Inflammatory macrophage treated with lipopolysaccharide for 4 hours (primary cell): ENCODE measurements at regions not wholly inside any gene's neighbourhood (a gene's known extent, or its start where the extent isn't known, plus 50 kb on each side); places are given as distances from the start of the nearest gene placed in this dataset.
"Not testable (repeated sequence)": the region's sequence is repeated elsewhere in the genome, so short reads cannot be mapped to it uniquely, and the experiment has no call there.

Source experiments
- DNase-seq: peaks from one replicate; pipeline ENCODE4 v3.0.0-alpha.2; 2020

DNA sequence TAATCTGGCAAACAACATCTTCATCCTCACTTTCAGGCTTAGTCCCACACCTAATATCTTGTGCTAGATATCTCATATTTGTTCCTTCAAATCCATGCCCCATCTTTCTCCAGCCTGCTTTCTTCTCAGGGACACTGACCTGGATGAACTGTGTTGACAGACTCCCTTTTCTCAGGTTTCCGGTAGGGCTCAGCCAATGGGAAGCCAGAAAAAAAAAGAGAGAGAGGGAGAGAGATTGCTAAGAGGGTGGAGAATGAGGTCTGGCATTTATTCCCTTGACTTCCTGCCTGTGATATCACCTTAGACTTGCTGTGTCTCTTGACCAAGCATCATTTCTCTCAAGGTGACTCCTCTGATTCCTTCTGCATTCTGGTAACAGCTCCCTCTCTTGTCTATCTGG is 145.6 kb upstream of the ABI3BP start:
- no peak for DNase-seq

DNA sequence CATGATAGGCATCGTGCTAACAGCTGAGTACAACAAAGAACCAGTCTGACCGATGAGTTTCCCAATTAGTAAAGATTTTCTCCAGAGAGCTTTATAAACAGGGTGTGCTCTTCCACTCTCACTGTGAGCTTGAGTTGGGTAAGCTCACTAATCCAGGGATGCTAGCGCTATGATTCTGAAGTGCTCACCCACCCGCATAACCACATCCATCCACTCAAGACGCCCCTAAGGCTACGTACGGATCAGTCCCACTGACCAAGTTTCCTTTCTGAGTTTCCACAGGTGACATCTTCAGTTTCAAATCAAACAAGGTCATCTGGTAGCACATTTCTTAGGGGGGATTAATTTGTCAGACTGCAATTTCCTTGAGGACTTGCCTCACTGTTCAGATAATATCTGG is 141.1 kb upstream of the ABI3BP start:
- no peak for DNase-seq

GRCh38 chr3:101133652-101134051 is 140.4 kb upstream of the ABI3BP start:
- DNase-seq = no peak

- not testable (repeated sequence) for DNase-seq
Measured at GRCh38 chr3:101133197-101133596, 140.0 kb upstream of the ABI3BP start.

DNA sequence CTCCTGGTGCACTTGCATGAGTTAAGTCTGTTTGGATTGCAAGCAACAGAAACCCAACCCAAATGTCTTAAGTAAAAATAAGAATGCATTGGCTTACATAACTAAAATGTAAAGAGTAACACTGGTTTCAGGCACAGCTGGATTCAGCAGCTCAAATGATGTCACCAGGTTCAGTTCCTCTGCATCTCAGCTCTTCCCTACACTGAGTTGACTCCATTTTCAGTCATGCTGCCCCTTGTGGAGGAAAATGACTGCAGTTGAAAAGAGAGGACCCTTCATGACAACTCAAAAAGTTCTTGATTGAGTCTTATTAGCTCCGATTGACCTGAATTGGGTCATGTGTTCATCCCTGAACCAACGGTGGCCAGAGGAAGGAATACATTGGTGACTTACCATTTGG is 138.5 kb upstream of the ABI3BP start:
- DNase-seq = no peak

GRCh38 chr3:101128786-101129185 is 135.6 kb upstream of the ABI3BP start:
- DNase-seq = no peak

- no peak for DNase-seq
Measured at GRCh38 chr3:101128001-101128400, 134.8 kb upstream of the ABI3BP start.

DNA sequence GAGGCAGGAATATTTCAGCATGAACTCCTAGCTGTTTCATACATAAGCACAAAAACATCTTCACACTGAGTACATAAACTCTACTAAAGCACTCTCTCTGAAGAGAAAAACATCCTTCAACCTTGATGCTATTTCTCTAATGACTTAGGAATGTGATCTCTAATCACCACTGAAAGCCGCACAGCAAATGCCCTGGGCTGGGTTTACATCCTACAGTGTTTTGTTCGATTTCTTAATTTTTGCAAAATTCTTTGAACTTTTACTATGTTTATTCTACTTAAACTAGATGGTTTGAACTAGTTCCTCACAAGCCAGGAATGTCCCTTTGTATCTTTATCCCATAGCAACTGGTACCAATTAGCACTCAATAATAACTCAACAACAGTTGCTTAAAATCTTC is 130.9 kb upstream of the ABI3BP start:
- DNase-seq = no peak

GRCh38 chr3:101123081-101123480 is 129.9 kb upstream of the ABI3BP start:
- no peak for DNase-seq

DNA sequence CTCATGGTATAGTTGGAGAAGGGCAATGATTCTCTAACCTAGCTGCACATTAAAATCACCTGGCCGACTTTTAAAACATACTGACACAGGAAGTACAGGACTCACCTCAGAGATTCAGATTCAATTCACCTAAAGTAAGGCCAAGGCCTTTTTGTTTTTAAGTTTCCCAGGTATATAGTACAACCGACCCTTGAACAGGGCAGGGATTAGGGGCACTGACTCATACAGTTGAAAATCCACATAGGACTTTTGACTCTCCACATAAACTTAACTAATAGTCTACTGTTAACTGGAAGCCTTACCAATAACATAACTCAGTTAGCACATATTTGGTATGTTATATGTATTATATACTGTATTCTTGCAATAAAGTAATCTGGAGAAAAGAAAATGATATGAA is 129.5 kb upstream of the ABI3BP start:
- no peak for DNase-seq

DNA sequence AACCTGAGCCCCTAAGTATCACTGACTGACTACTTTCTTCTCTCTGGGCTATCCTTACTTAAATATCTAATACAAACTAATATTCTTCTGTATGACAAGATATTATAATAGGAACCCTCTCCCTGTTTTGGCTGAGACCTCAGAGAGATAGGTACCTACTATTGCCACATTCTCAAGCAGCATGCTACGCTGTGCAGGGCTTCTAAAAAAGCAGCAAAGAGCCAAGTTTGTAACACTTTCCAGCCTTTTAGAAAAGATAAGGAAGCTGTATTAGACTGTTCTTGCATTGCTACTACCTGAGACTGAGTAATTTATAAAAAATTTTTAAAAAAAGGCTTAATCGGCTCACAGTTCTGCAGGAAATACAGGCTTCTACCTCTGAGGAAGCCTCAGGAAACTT is 126.8 kb upstream of the ABI3BP start:
- no peak for DNase-seq

DNA sequence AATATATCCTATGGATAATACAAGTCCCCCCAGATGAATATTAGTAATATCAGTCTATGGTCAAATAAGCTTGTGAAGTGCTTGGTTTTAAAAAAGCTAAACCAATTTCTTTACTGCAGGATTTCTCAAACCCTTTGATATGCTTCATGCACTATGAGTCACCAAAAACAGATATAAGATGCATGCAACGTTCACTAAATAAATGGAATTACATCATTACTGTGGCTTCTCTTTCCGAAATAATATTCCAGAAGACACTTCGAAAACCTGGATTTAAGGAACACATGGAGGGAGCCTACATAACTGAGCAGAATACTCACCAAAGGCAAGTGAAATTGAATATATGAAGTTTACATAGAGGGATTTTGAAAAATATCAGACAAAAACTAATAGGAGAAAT is 126.3 kb upstream of the ABI3BP start:
- DNase-seq = no peak

DNA sequence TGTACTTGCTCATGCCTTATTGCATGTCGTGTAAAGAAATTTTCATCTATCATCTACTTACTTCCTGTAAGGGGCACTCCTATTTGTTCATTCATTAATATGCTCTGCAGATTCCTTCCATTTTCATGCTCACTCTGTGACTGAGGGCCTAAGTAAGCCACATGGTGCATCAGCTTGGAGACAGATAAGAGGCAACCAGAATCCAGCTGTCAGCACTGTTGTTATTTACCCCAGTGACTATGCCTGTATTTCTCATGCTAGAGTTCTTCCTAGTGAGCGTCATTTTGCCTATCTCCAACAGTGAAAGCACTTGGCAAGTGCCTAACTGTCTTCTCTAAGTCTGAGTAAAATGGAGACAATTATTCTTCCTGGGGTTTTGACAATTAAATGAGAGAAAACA is 124.8 kb upstream of the ABI3BP start:
- no peak for DNase-seq

DNA sequence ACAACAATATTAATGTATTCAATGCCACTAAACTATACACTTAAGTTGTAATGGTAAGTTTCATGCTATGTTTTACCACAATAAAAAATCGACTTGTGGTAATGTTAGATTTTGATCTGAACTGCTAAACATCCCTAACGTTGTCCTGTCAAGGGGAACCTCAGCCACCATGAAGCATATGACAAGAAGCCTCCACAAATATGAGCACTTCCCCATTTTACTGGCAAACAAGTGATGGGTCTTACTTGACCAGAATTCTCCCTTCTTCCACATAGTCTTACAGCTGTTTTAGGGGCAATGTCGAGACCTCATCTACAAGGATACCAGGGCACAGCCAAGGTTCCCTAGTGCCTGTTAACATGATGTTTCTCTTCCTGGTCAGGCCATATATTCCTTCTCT is 124.2 kb upstream of the ABI3BP start:
- no peak for DNase-seq

GRCh38 chr3:101110295-101110694 is 117.1 kb upstream of the ABI3BP start:
- not testable (repeated sequence) for DNase-seq

GRCh38 chr3:101104321-101104720 is 111.1 kb upstream of the ABI3BP start:
- DNase-seq = no peak

GRCh38 chr3:101102678-101103296 is 109.6 kb upstream of the ABI3BP start:
- DNase-seq = no peak

DNA sequence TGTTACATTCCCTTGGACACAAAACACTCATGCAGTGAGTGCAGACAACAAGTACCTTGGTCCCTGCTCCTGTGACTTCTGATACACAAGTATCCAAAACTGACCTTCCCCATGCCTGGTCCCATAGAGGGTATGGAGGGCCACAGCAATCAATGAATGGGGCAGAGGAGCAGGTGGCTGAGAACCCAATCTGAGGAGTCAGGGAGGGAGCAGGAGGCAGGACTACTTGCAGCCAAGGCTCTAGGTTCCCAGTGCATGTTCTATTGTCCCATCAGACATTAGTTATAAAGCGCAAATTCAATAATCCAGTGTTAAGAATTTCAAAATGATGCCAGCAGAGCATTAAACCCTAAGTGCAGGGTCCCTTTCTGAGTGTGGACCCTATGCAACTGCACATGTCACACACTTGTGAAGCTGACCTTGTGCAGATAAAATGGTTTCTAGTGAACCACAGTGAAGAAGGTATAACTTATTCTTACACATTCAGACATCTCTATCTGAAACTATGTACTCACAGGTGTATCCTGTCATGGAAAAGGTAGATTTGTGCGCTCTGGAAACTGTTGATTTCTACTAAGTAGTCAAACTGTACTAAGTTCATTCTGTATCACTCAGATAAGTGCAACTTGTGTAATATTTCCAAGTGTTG is 107.3 kb upstream of the ABI3BP start:
- no peak for DNase-seq

GRCh38 chr3:101099791-101100190 is 106.6 kb upstream of the ABI3BP start:
- DNase-seq = no peak

DNA sequence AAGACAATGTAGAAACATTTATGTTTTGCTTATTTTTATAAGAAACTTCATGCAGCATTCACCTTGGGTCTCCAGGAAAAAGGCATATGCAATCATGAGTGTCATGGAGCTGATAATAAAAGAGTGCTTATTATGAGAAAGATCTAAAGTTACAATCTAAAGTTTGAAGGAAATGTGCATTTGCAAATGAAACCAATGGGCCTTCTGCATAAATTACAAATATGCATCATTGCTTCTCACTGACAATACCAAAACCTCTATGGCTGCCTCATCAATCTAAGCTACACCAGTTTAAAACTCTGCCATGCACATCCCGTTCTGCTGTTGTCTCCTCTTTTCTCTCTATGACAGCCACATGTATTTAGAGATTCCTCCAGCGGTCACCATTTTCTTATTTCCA is 103.2 kb upstream of the ABI3BP start:
- no peak for DNase-seq

DNA sequence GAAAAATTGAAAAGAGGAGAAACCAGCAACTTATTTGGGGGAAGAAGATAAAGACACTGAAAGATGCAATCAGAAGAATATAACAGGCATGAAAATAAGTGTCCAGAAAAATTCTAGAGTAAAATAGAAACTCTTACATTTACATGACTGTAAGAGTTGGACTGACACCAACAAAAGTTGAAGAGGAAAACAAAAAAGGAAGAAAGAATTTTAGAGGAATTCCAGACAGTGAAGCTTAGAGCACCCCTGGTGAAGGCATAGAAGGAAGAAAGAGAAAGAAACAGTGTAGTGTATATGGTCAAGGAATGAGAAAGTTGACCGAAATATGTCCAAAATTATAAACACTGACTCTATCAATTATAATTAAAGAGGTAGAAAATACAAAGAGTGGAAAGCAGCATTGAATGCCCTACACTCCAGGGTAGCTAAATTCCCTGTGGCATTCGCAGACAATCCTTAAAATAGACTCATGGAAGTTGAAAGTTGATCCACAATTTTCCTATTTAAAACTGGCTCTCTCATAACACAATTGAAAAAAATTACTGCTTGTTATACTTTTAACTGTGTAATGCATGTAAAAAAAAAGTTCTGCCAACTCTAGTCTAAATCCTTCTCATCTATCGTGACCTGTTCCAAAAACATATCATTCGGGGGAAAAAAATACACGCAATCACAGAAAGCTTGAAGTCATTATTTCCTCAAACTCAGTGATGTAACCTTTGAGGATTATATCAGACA is 102.6 kb upstream of the ABI3BP start:
- DNase-seq = no peak

DNA sequence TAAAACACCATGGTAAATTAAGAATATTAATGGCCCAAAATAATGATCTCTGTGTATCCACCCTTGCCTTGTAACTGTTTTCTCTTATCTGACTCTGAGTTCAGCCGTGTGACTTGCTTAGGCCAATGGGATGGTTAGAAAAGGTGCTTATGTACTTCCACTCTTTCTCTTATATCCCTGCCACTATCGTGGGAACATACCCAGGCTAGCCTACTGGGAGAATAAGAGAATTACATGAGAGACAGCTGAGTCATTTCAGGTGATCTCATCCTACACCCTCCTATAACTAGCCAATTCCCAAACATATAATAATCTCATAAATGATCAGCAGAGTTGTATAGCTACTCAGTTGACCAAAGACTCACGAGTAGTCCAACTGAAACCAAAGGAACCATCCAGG is 98.3 kb upstream of the ABI3BP start:
- DNase-seq = no peak

DNA sequence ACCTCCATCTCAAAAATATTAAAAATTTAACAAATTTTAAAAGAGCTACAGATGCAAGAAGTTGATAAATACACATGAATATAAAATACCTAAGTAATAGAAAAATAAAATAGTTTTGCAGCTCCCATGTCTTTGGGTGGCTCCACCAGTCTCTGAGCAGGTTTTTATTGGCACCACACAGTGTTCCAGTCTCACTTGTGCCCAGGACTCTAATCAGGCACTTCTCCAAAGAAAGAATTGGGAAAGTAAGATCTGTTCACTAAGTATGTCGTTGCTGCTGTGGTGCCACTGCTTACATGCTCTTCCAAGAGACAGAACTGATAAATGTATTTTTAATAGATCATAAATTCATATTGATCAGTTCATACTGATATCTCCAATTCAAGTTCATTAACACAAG is 92.5 kb upstream of the ABI3BP start:
- DNase-seq = no peak

GRCh38 chr3:101084404-101084803 is 91.2 kb upstream of the ABI3BP start:
- DNase-seq = no peak

DNA sequence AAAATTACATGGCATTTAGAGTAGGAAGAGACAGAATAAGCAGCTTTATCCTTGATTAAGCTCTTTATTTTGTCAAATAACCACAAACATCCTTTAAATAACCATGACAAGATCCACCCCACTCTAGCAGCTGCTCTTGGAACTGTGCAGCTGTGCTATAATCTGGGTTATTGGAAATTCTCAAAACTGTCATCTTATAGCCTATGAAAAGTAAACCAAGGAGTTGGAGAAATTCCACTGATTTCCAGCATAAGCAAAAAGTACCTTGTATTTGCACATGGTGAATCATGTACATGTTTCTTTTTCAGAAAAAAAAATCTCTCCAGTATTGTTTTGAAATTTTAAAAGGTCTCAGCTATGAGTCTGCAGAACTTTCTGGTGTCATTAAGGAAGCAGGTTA is 88.8 kb upstream of the ABI3BP start:
- no peak for DNase-seq
